C4-2B (cell line): ENCODE measurements at regions not wholly inside any gene's neighbourhood (a gene's known extent, or its start where the extent isn't known, plus 50 kb on each side); places are given as distances from the start of the nearest gene placed in this dataset.

Experiments used
- H3K27ac ChIP-seq: fragments of 450-650 bp; 2 replicates; pipeline ENCODE4 v1.5.1; 2017
- CTCF ChIP-seq: fragments of 450-650 bp; conservative IDR thresholded peaks from 2 replicates; pipeline ENCODE4 v1.5.1; 2017; ENCODE audit warnings: mild to moderate bottlenecking
- ZFX ChIP-seq: fragments of 450-650 bp; IDR thresholded peaks from 2 replicates; pipeline ENCODE4 v1.6.1; 2017

GRCh38 chr3:99069973-99070372 lies 168.5 kb upstream of the DCBLD2 start:
- H3K27ac ChIP-seq, result no peak overlapping the region
- TF ChIP-seq ZFX (no peak), CTCF (no peak)

- TF ChIP-seq ZFX, result no peak
- no peak for TF ChIP-seq CTCF
Observed at GRCh38 chr3:99066863-99067262, 165.4 kb upstream of the DCBLD2 start.

GRCh38 chr3:99049164-99049563 lies 147.7 kb upstream of the DCBLD2 start:
- H3K27ac ChIP-seq, result no peak overlapping the region
- TF ChIP-seq CTCF, result no peak
- TF ChIP-seq ZFX, result no peak

More at GRCh38 chr3:99066863-99067262, 165.4 kb upstream of the DCBLD2 start:
- H3K27ac ChIP-seq, result no peak overlapping the region

- no peak overlapping the region for H3K27ac ChIP-seq
- TF ChIP-seq ZFX (no peak), CTCF (no peak)
Observed at GRCh38 chr3:99041747-99042146, 140.3 kb upstream of the DCBLD2 start.

- TF ChIP-seq CTCF (no peak), ZFX (no peak)
- no peak overlapping the region for H3K27ac ChIP-seq
Observed at GRCh38 chr3:99031778-99032177, 130.3 kb upstream of the DCBLD2 start.

GRCh38 chr3:99023590-99024192 lies 122.2 kb upstream of the DCBLD2 start:
- peak; percentile 68 for TF ChIP-seq CTCF
- no peak for TF ChIP-seq ZFX
- H3K27ac ChIP-seq, result no peak overlapping the region

- TF ChIP-seq CTCF (no peak), ZFX (no peak)
- H3K27ac ChIP-seq, result no peak overlapping the region
Observed at GRCh38 chr3:99021466-99021865, 120.0 kb upstream of the DCBLD2 start.
